ENCODE measurements at regions not wholly inside any gene's neighbourhood (a gene's known extent, or its start where the extent isn't known, plus 50 kb on each side); places are given as distances from the start of the nearest gene placed in this dataset.

GRCh38 chr5:158178535-158178934 lies 319.6 kb upstream of the CLINT1 start:
- DNase-seq: no peak

GRCh38 chr5:158177146-158177545 lies 318.2 kb upstream of the CLINT1 start:
- no peak for DNase-seq

- DNase-seq: no peak
Measured at GRCh38 chr5:158175934-158176481, 317.1 kb upstream of the CLINT1 start.

- peak; percentile 52 to 77 for DNase-seq
Measured at GRCh38 chr5:158174918-158175851, 316.2 kb upstream of the CLINT1 start.

- DNase-seq: no peak
Measured at GRCh38 chr5:158174026-158174425, 315.1 kb upstream of the CLINT1 start.

- no peak for DNase-seq
Measured at GRCh38 chr5:158172005-158172404, 313.1 kb upstream of the CLINT1 start.

- DNase-seq: no peak
Measured at GRCh38 chr5:158170534-158170933, 311.6 kb upstream of the CLINT1 start.

GRCh38 chr5:158170060-158170459 lies 311.1 kb upstream of the CLINT1 start:
- no peak for DNase-seq

GRCh38 chr5:158166424-158166823 lies 307.5 kb upstream of the CLINT1 start:
- DNase-seq: no peak

- DNase-seq: no peak
Measured at GRCh38 chr5:158165647-158166046, 306.7 kb upstream of the CLINT1 start.

- DNase-seq: no peak
Measured at GRCh38 chr5:158164296-158165047, 305.5 kb upstream of the CLINT1 start.

- no peak for DNase-seq
Measured at GRCh38 chr5:158163451-158164295, 304.7 kb upstream of the CLINT1 start.

GRCh38 chr5:158162479-158163034 lies 303.6 kb upstream of the CLINT1 start:
- no peak for DNase-seq

- no peak for DNase-seq
Measured at GRCh38 chr5:158162026-158162425, 303.1 kb upstream of the CLINT1 start.

- no peak for DNase-seq
Measured at GRCh38 chr5:158159621-158160020, 300.7 kb upstream of the CLINT1 start.

- DNase-seq: no peak
Measured at GRCh38 chr5:158155811-158156505, 297.0 kb upstream of the CLINT1 start.

- DNase-seq: no peak
Measured at GRCh38 chr5:158155067-158155466, 296.1 kb upstream of the CLINT1 start.

GRCh38 chr5:158154226-158155005 lies 295.5 kb upstream of the CLINT1 start:
- DNase-seq: peak in 1 of 2 experiments; percentile 47

GRCh38 chr5:158153508-158153907 lies 294.6 kb upstream of the CLINT1 start:
- no peak for DNase-seq

- DNase-seq: no peak
Measured at GRCh38 chr5:158152136-158152535, 293.2 kb upstream of the CLINT1 start.

- no peak for DNase-seq
Measured at GRCh38 chr5:158147227-158147626, 288.3 kb upstream of the CLINT1 start.

Measured in NCI-H446 (cell line).